ENCODE measurements at regions not wholly inside any gene's neighbourhood (a gene's known extent, or its start where the extent isn't known, plus 50 kb on each side); places are given as distances from the start of the nearest gene placed in this dataset.

- TF ChIP-seq ZNF384 (IDR thresholded peaks at IDR 0.05) (no peak), ARNT (IDR thresholded peaks at IDR 0.05) (no peak), FOXK2 (IDR thresholded peaks at IDR 0.05) (no peak)
Measured at GRCh38 chr4:174086829-174087799, 196.4 kb downstream of the FBXO8 start.

Data from HEK293T (cell line).